Chondrocyte (in vitro differentiated cells): ENCODE measurements at regions not wholly inside any gene's neighbourhood (a gene's known extent, or its start where the extent isn't known, plus 50 kb on each side); places are given as distances from the start of the nearest gene placed in this dataset.

Experiments
- DNase-seq: peaks from one replicate; pipeline ENCODE4 v3.0.0; 2021; ENCODE audit warnings: mixed read lengths, low spot score
- H3K27ac Mint-ChIP-seq: one replicate; pipeline ENCODE4 v1.8.0; 2021; ENCODE audit warnings: mild to moderate bottlenecking, moderate library complexity, mixed read lengths; ENCODE audit not compliant: unreplicated experiment
- H3K27me3 Mint-ChIP-seq: 2 replicates; pipeline ENCODE4 v1.8.0; 2021; ENCODE audit warnings: low read depth, mixed read lengths
- H3K36me3 Mint-ChIP-seq: 2 replicates; pipeline ENCODE4 v1.8.0; 2021; ENCODE audit warnings: low read depth, mixed read lengths
- H3K4me1 Mint-ChIP-seq: 2 replicates; pipeline ENCODE4 v1.8.0; 2021; ENCODE audit warnings: low read depth, mild to moderate bottlenecking, mixed read lengths
- H3K4me3 Mint-ChIP-seq: one replicate; pipeline ENCODE4 v1.8.0; 2021; ENCODE audit warnings: mild to moderate bottlenecking, moderate library complexity, mixed read lengths; ENCODE audit not compliant: unreplicated experiment
- H3K9me3 Mint-ChIP-seq: 2 replicates; pipeline ENCODE4 v1.8.0; 2021; ENCODE audit warnings: low read depth, mixed read lengths
- CTCF ChIP-seq: fragments of 200-600 bp; sonication (generic); IDR thresholded peaks from 2 replicates; pipeline ENCODE4 v1.5.0; 2021; ENCODE audit warnings: antibody characterized with exemption, mild to moderate bottlenecking, moderate library complexity

DNA sequence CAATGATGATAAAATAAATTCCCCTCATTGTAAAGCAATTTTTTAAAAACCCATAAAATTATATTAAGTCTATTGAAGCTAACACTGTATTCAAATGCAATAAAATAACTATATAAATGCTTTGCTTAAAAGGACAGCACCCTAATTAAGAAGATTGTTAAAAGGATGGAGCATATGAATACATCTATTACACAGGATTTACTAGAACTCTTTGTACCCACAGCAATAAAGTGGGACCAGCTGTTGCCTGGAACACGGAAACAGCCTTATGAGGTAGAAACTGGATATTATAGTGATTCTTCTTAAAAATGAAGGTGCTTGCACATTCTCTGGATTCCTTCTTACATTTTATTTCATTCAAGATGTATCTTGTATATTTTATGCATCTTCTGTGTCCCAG lies 298.7 kb upstream of the KLF3 start:
- H3K4me1 Mint-ChIP-seq: peaks cover 52% of the 10 kb centered on the region
- no peak overlapping the region for H3K4me3 Mint-ChIP-seq
- H3K27ac Mint-ChIP-seq: no peak overlapping the region
- DNase-seq: no peak
- no peaks in the 10 kb centered on the region for H3K36me3 Mint-ChIP-seq
- no peaks in the 10 kb centered on the region for H3K9me3 Mint-ChIP-seq
- H3K27me3 Mint-ChIP-seq: no peaks in the 10 kb centered on the region
- no peak for TF ChIP-seq CTCF

- no peaks in the 10 kb centered on the region for H3K36me3 Mint-ChIP-seq
These were observed 298.2 kb upstream of the KLF3 start for GRCh38 chr4:38365748-38366310.

GRCh38 chr4:38366456-38366855 lies 297.5 kb upstream of the KLF3 start:
- Mint-ChIP-seq H3K4me3 (no peak overlapping the region), H3K9me3 (no peaks in the 10 kb centered on the region), H3K36me3 (no peaks in the 10 kb centered on the region), H3K27ac (peak overlapping the region; percentile 75), H3K27me3 (no peaks in the 10 kb centered on the region), H3K4me1 (peaks cover 57% of the 10 kb centered on the region)
- no peak for TF ChIP-seq CTCF
- no peak for DNase-seq

More at GRCh38 chr4:38365748-38366310, 298.2 kb upstream of the KLF3 start:
- peaks cover 50% of the 10 kb centered on the region for H3K4me1 Mint-ChIP-seq
- no peak for TF ChIP-seq CTCF
- H3K27ac Mint-ChIP-seq: peak overlapping the region; percentile 75
- no peaks in the 10 kb centered on the region for H3K27me3 Mint-ChIP-seq
- no peaks in the 10 kb centered on the region for H3K9me3 Mint-ChIP-seq
- DNase-seq: no peak
- no peak overlapping the region for H3K4me3 Mint-ChIP-seq

DNA sequence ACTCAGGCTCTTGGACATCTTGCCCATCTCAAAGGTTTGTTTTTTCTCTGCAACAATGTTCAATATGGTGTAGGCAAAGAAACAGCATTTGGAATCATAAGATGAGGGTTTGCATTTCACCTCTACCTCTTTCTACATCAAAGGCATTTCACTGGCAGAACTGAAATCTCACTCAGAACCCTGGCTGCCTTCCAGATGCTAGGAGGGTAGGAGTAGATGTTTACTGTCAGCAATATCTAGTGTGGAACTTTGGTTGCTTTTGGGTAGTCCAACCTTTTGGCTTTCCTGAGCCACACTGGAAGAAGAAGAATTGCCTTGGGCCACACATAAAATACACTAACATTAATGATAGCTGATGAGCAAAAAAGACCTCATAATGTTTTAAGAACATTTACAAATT lies 297.0 kb upstream of the KLF3 start:
- TF ChIP-seq CTCF: no peak
- Mint-ChIP-seq H3K36me3 (no peaks in the 10 kb centered on the region), H3K27me3 (no peaks in the 10 kb centered on the region)

DNA sequence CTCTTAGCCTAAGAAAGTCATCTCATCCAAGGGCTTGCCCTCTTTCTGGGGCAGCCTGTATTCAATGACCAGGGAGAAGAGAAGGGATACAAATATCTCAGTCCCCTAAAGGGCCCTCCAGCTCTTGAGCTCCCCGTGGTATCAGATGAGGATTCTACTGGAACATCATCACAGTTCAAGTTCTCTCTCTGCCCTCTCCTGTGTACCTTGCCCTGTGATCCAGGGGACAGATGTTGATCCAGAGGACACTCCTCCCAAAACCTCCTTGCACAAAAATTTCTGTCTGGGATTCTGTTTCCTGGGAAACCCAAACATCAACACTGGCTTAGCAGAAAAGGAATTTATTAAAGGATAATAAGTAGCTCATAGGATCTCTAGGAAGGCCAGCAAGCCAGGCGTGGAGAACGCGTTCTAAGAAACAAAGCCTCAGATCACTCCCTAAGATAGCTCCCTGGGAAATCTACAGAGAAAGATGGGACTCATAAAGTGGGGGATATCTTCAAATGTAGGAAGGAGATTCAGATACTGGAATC lies 296.3 kb upstream of the KLF3 start:
- peaks cover 4% of the 10 kb centered on the region for H3K9me3 Mint-ChIP-seq
- H3K27ac Mint-ChIP-seq: peak overlapping the region; percentile 64
- H3K27me3 Mint-ChIP-seq: no peaks in the 10 kb centered on the region
- TF ChIP-seq CTCF: no peak
- H3K36me3 Mint-ChIP-seq: no peaks in the 10 kb centered on the region
- DNase-seq: no peak
- no peak overlapping the region for H3K4me3 Mint-ChIP-seq
- peaks cover 64% of the 10 kb centered on the region for H3K4me1 Mint-ChIP-seq

More for the DNA sequence above, 297.0 kb upstream of the KLF3 start:
- Mint-ChIP-seq H3K4me3 (no peak overlapping the region), H3K4me1 (peaks cover 62% of the 10 kb centered on the region), H3K27ac (no peak overlapping the region), H3K9me3 (no peaks in the 10 kb centered on the region)
- DNase-seq: no peak
